Epithelial cell of proximal tubule (primary cell): ENCODE measurements at regions not wholly inside any gene's neighbourhood (a gene's known extent, or its start where the extent isn't known, plus 50 kb on each side); places are given as distances from the start of the nearest gene placed in this dataset.

Experiments used
- DNase-seq: peaks from one replicate; pipeline ENCODE4 v3.0.0-alpha.2; 2011; ENCODE audit warnings: low read depth
- H3K4me3 ChIP-seq: 2 replicates; pipeline ENCODE4 v1.5.1; 2011; ENCODE audit warnings: low read depth, mild to moderate bottlenecking, low read length
- TF ChIP-seq, protein P1 (sequence below): conservative IDR thresholded peaks from 2 replicates; pipeline ENCODE4 v1.5.1; 2012; ENCODE audit warnings: low read depth, mild to moderate bottlenecking, low read length

DNA sequence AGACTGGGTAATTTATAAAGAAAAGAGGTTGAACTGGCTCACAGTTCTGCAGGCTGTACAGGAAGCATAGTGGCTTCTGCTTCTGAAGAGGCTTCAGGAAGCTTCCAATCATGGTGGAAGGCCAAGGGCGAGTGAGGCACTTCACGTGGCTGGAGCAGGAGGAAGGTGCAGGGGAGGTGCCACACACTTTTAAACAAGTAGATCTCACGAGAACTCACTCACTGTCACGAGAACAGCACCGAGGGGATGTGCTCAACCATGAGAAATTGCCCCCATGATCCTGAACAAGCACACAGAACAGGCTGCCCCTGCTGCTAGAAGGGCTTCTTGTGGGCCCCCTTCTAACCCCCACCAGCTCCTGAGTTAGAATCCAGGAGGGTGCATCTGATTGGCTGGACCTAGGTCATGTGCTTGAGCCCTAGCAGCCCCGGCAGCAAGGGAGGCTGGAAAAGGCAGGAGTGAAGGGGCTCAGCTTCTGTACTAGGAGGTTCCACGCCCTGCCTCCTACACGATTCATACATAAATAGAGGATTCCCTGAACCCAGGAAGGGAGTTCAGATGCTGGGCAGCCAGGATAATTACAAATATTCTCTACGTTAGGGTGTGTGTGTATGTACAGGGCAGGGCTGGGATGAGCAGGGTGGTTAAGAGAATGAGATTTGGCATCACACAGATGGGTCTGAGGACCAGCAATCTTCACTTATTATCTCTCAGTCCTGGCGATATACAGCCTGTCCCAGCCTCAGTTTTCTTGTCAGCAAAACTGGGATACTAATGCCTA, 72.8 kb upstream of the ATP5PO start:
- TF ChIP-seq, protein P1, sequence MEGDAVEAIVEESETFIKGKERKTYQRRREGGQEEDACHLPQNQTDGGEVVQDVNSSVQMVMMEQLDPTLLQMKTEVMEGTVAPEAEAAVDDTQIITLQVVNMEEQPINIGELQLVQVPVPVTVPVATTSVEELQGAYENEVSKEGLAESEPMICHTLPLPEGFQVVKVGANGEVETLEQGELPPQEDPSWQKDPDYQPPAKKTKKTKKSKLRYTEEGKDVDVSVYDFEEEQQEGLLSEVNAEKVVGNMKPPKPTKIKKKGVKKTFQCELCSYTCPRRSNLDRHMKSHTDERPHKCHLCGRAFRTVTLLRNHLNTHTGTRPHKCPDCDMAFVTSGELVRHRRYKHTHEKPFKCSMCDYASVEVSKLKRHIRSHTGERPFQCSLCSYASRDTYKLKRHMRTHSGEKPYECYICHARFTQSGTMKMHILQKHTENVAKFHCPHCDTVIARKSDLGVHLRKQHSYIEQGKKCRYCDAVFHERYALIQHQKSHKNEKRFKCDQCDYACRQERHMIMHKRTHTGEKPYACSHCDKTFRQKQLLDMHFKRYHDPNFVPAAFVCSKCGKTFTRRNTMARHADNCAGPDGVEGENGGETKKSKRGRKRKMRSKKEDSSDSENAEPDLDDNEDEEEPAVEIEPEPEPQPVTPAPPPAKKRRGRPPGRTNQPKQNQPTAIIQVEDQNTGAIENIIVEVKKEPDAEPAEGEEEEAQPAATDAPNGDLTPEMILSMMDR = no peak
- H3K4me3 ChIP-seq = no peak overlapping the region
- no peak for DNase-seq

DNA sequence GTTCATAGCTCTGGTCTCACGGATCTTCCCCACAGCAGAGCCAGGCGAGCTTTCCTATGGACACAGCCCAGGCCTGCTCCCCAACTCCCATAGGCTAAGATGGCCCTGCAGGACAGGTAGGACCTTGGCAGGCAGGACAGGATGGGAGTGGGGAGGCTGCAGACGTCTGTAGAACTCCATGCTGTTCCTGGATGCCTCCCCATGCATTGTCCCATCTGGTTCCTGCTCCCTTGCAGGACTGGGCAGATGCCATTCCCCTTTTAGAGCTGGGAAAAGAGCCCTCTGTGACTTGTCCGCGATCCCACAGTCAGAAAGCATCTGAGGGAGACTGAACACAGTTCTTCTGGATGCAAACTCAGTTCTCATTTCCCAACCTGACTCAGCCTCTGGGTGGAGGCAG, 71.9 kb upstream of the ATP5PO start:
- no peak for DNase-seq
- no peak overlapping the region for H3K4me3 ChIP-seq
- TF ChIP-seq, protein P1 = no peak

DNA sequence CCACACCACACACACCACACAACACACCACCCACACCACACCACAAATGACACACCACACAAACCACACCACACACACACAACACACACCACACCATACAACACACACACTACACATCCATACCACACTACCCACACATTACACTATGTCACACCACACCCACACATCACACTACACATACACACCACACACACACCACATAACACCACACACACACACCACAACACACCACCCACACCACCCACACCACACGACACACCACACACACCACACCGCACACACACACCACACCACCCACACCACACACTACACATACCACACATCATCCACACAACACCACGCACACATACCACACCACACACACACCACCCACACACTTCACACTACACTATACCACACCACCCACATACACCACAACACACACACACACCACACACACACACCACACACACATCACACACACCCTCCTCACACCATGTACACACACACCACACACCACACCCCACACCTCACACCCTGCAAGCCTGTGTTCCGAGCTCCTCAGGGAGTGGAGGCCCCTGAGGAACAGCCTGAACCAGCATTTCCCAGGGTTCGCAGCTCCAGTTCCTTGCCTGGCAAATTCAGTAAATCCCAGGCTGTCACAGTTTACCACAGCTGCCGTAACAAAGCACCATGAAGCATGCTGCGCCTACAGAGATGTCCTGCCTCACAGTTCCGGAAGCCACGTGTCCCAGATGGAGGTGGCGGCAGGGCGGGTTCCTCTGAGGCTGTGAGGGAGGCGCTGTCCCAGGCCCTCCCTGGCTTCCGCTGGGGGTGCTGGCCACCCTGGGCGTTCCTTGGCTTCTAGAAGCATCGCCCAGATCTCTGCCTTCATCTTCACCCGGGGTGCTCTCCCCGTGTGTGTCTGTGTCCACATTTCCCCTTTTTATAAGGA, 69.8 kb upstream of the ATP5PO start:
- H3K4me3 ChIP-seq = no peak overlapping the region
- no peak for DNase-seq
- TF ChIP-seq, protein P1 = no peak

DNA sequence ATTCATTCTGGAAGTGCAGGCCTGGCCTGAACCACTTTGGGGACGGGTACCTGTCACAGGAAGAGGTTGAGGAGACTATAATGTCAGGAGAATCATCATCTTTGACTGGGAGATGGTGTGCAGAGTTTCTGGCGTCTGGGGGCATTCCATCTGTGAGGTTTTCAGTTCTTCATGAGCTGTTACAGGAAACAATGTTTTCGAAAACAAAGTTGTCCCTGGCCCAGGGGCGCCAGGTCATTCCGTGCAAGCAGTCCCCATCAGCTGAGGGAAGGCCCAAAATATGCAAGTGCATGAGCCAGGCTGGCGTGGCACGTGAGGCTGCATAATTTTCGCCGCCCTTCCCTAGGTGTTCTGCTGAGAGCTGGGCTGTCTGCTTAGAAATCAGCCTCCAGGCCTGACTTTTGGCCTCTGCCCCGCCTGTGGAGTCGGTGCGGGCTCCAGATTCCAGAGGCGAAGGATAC, 68.4 kb upstream of the ATP5PO start:
- no peak overlapping the region for H3K4me3 ChIP-seq
- no peak for DNase-seq
- TF ChIP-seq, protein P1 = no peak

DNA sequence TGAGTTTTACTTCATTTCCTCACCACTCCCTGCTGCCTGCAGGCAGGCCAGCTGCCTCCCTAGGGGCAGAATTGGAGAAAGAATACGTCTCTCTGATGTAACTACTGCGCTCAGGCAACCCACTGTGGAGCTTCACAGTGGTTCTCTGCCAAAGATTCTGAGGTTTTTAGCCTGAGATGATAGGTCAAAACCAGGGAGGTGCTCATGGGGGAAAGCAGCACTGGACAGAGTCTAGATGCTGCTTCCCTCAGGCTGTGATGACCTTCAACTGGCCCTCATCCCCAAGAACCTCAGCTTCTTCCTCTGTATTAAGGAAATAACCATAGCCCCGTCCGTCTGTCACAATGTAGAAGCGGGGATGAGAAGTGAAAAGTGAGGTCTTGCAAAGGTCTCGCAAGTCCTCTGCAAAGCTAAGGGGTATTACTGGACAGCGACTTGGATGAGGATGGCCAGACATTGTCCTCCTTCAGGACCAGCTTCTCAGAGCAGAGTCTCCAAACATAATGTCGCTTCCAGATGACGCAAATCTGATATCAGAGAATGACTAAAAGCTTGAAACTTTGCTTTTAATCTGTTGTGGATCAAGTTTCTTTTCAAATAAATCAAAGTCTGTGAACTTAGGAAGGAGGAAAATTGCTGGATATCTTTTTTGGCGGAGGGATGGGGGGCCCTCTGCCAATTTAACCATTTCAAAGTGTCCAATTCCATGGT, 65.9 kb upstream of the ATP5PO start:
- TF ChIP-seq, protein P1 = no peak
- no peak overlapping the region for H3K4me3 ChIP-seq
- no peak for DNase-seq

DNA sequence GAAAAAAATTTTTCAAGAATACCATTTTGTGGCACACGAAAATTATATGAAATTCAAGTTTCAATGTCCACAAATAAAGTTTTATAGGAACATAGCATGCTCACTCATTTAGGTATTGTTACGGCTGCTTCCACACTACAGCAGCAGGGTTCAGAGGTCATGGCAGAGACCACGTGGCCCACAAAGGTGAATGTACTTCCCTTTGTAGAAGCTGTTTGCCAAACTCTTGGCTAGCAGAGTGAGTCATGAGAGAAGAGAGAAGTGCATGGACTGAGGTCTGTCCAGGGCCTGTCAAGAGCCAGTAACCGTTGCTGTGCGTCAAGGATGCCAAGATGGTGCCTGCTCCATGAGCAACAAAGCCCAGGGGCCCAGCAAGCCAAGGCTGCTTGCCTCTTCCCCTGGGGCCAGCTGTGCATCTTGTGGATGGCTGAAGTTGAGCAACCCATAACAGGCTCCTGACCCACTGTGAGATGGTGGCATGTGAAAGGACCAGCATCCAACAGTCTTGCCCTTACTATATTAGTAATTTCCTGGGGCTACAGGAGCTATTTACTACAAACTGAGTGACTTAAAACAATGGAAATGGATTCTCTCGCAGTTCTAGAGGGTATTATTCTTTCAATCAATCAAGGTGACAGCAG, 64.8 kb upstream of the ATP5PO start:
- DNase-seq = no peak
- TF ChIP-seq, protein P1 = no peak
- H3K4me3 ChIP-seq = no peak overlapping the region
